Stimulated activated CD4-positive, alpha-beta T cell treated with anti-CD3 and anti-CD28 coated beads, Interleukin-2, amount 100 ng/mL, for 24 hours (primary cell): ENCODE measurements at regions not wholly inside any gene's neighbourhood (a gene's known extent, or its start where the extent isn't known, plus 50 kb on each side); places are given as distances from the start of the nearest gene placed in this dataset.

Source experiments
- DNase-seq, 2 donors: peaks; one replicate each; pipeline ENCODE4 v3.0.0-alpha.2; 2020

GRCh38 chr7:118298771-118299170 is 74.3 kb downstream of the ANKRD7 start:
- no peak for DNase-seq

DNA sequence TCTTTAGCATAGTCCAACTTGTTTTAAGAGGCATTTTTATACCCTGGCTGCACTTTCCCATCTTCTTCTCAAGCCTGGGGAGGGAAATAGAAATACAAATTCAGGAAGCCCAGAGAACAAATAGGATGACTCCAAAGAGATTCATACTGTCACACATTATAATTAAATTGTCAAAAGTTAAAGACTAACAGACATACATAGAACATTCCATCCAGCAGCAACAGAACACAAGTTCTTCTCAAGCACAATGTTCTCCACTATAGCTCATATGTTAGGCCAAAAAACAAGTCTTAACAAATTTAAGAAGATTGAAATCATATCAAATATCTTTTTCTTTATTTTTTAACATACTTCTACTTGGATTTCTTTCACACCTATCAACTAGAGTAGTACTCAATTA is 75.7 kb downstream of the ANKRD7 start:
- DNase-seq = no peak

DNA sequence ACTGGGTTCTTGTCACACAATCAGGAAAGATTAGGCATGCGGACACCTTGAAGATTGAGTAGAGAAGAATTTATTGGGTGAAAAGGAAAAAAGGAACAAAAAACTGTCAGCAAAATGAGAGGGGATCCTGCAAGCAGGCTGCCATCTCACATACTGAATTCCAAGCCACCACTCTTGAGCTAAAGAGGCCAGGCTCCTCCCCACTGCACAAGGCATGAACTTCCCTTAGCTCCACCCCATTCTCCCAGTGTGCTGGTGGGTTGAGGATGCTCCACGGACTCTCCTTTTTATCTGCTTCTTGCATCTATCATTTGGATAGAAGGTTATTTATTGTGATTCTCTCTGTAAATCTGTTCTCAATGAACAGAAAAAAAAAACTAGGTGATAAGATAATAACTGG is 79.6 kb downstream of the ANKRD7 start:
- DNase-seq = no peak

DNA sequence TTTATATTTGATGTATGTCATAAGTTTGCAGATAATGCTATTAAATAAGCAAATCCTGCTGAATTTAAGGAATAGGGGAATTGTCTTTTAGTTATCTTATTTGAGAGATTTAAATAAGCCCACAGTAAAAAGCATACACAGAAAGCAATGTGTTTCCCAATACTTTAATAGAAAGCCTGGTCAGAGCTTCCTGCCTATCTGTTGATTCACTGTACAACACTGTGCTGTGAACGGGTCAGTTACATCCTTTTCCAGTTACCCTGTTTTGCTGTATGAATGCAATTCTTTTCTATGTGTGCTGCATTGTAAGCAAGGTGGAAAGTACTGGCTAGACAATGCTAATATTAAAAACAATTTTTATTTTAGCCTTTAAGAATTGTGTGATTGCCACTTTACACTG is 81.2 kb downstream of the ANKRD7 start:
- no peak for DNase-seq

DNA sequence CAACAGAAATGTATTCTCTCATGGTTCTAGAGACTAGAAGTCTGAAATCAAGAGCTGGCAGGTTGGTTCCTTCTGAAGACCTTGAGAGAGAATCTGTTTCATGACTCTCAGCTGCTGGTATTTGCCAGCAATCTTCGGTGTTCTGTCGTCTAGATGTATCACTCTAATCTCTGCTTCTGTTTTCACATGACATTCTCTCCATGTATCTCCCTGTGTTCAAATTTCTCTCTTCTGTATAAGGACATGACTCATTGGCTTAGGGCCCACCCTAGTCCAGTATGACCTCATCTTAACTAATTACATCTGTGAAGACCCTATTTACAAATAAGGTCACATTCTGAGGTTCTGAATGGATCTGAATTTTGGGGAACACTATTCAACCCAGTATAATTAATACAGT is 82.3 kb downstream of the ANKRD7 start:
- no peak for DNase-seq

DNA sequence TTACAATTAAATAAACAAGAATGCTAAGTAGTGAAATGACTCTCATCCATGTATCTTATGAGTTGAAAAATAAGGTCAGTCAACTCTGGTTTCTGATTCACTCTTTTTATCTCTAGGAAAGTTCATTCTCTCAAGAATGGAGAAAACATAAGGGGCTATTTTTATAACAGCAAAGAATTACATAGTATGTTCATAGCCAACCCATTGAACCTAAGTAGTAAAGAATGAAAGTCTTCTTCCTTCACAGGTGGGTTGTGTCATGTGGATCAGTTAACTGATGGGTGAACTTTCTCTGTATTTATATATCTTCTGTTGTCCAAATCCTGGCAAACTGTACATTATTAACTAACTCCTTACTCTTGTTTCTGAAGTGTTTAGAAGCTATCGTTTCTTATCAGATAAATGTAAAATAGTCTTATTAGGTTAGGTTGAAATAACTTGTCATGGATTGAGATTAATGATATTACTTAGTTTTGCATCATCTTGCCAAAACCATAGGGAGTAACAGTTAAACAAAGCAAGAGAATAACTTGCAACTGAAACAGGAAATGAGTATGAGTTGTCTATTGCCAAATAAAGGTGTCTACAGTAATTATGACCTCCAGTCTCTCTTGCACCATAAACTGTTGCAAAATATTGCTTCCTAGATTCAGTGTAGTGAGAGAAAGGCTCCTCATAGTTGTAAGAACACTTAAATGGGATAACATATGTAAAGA is 86.8 kb downstream of the ANKRD7 start:
- no peak for DNase-seq

GRCh38 chr7:118312051-118312450 is 87.5 kb downstream of the ANKRD7 start:
- no peak for DNase-seq

DNA sequence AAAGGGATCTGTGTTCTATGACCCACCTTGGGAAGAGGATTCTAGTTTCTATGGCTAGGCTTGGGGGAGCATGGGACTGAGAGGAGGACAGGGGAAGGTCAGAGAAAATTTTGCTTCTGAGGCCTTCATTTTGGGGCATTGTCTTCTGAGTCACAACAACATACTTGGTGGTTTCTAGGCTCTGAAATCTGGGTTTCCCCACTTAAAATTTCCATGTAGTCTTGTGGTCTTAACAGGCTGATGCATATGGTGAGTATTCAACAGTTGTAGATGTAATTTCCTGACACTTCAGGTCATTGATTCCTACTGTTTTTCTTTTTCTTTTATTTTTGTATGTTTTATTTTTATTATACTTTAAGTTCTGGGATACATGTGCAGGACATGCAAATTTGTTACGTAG is 88.5 kb downstream of the ANKRD7 start:
- DNase-seq = no peak

DNA sequence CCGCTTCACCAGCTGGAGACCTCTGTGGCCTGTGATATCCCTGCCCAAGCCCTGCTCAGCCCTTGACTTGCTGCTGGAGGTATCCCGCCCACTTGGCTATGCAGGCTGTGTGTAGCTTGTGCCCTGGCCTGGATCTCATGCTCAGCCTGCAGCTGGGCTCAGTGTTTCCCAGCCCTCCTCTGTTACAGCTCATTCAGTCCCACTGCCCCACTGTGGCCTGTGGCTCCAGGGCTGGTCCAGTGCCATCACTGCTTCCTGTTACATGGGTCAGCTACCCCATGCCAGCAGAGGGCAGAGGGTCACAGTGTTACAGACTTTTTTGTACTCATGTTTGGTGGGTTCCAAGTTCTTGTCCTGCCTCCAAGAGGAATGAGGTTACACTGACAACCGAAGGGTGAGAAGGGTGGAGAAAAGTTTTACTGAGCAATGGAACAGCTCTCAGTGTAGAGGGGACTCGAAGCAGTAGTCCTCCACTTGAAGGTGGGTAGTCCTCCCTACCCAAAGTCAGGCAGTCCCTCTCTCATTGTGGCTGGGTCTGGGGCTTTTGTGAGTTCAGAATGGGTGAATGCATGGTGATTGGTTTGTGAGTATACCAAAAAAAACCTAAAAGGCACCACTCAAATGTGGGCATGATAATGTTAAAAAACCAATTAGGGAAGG is 100.4 kb downstream of the ANKRD7 start:
- DNase-seq = no peak

DNA sequence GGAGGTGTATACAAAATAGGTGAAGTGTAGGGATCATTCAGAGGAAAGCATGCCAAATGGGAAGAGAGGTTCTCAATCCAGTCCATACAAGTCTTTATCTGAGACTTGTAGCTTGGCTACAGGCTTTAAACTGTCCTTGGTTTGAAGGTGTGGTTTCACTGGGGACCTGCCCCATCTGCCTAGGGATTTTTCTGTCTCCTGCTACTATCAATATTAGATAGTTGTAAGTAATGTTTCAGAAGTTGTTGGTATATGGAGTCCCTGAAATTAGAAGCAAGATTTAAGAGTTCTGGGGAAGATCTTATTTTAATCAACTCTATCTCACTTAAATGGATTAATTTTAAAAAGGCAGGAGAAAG is 100.9 kb downstream of the ANKRD7 start:
- DNase-seq = no peak

- DNase-seq = no peak
Measured at GRCh38 chr7:118327174-118327573, 102.7 kb downstream of the ANKRD7 start.

DNA sequence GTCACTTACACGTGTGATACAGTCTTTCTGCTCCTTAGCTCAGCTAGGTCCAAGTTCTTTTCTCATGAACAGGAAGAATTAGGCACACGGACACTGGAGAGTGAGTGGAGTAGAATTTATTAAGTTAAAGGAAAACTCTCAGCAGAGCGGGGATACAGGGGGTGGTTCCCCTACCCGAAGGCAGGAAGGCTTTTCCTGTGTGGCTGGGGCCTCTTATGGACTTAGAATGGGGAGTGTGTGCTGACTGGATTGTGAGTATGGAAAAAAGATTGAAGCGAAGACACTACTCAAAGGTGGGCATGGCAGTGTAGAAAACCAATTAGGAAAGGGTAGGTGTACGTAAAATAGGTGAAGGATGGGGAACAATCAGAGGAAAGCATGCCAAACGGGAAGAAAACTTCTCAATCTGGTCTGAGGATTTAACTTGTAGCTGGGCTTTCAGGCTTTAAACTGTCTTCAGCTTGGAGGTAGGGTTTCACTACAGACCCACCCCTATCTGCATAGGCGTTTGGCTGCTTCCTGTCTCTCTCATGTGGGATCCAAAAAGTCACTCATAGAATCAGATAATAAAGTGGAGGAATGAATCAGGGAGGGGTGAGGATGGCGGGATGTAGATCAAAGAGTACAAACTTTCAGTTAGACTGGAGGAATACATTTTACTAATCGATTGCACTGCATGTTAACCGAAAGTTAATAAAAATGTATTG is 104.2 kb downstream of the ANKRD7 start:
- DNase-seq = no peak

- no peak for DNase-seq
Measured at GRCh38 chr7:118330388-118330787, 105.9 kb downstream of the ANKRD7 start.

- DNase-seq = no peak
Measured at GRCh38 chr7:118346748-118347147, 122.2 kb downstream of the ANKRD7 start.

- DNase-seq = no peak
Measured at GRCh38 chr7:118349604-118350003, 125.1 kb downstream of the ANKRD7 start.

- DNase-seq = no peak
Measured at GRCh38 chr7:118350260-118350659, 125.8 kb downstream of the ANKRD7 start.

DNA sequence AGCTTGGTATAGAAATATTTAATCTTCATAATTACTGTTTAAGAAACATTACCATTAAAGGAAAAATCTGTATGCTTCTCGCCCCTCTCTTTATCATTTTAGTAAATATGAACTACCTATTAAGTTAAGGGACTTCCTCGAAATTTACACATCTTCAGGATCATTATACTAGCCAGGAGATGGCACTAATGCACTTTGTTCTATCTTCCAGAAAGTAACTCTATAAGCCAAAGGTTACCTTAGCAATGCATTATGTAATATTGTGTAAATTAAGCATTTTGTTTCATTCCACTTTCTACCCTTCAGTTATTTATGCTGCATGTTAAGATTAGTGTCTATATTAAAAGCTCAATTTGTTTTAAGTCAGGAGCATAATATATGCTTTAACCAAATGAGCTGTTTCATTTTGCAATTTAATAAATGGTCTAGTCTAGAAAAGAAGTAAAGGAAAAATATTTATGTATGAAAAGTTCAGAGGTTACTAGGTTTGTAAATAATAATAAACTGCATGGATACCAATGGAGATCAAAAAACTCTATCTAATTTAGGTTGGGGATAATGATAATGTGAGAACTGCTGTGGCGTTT is 128.5 kb downstream of the ANKRD7 start:
- no peak for DNase-seq

DNA sequence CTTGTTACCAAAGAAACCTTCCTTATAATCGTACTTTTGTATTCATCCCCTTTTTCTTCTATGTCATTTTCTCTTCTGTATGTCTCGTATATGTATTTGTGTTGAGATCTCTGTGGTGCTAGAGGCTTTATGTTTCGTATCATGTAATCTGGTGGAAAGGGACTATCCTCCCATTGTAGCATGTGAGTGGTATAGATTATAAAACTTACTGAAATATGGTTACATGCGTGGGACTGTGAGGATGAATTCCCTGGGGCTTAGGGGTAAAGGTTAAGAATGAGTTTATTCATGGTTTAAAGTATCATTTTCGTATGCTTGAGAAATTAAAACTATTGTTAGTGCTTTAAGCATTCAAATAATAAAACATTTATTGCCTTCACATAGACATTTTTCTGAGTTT is 141.9 kb downstream of the ANKRD7 start:
- no peak for DNase-seq

- DNase-seq = no peak
Measured at GRCh38 chr7:118368958-118369357, 144.5 kb downstream of the ANKRD7 start.

- no peak for DNase-seq
Measured at GRCh38 chr7:118369987-118370386, 145.5 kb downstream of the ANKRD7 start.

DNA sequence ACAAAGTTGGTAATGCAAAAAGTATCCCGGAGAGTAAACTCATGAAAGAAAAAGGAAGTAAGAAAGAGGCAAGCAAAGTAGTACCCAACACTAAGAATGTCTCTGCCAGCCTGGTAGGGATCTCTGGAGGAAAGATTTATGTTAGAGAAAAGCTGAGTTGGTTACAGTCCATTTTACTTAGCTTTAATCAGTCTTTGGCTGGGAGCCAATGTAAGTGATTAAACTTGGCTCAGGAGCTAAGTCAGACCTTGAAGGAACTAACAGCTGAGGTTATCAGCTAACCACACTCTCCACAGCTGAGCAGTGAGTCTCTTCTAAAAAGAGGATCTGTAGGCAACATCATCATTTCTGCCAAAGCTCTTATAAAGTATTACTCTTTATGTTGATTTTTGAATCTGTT is 148.0 kb downstream of the ANKRD7 start:
- no peak for DNase-seq

DNA sequence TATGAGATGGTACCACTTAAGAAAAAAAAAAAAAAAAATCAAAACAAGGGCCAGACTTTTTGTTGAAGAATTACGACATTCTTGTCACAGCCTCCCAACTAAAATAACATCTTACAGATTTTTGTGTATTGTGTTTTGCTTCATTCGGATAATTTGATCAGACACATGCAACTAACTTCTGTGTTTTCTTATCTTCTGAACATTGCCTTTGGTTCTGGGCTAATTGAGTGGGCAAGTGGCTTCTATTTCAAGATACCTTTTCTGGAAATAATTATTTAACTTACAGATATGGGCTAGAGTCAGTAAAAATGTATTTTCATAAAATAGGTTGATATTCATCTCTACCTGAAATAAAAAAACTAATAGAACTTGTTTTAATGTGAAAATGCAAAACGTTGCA is 165.1 kb downstream of the ANKRD7 start:
- no peak for DNase-seq

GRCh38 chr7:118404211-118404610 is 179.7 kb downstream of the ANKRD7 start:
- DNase-seq = no peak

DNA sequence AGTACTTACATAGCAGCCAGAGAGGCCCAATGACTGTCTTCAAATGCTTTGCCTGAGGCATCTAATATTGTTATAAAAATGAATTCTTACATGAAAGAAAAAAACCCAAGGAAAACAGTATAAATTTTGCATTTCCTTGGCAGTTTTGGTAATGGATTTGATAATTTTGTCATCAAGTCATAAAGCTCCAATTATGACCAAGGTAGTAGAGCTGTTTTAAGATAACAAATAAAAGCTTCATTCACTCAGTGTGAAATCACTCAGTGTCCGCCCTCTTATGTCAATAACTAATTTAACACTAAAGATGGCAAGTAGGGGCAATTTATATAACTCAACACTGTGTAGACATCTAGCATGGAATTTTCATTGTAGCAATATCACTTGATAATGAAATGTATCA is 193.9 kb downstream of the ANKRD7 start:
- no peak for DNase-seq
